GM21619 (cell line): ENCODE measurements at regions not wholly inside any gene's neighbourhood (a gene's known extent, or its start where the extent isn't known, plus 50 kb on each side); places are given as distances from the start of the nearest gene placed in this dataset.

ENCODE experiments used
- ATAC-seq: cut with Tn5 transposase; IDR thresholded peaks from one replicate; pipeline ENCODE4 v1.9.1; 2021; ENCODE audit not compliant: unreplicated experiment

- ATAC-seq, result no peak
Measured at GRCh38 chr18:67300498-67300897, 216.0 kb downstream of the DSEL start.

DNA sequence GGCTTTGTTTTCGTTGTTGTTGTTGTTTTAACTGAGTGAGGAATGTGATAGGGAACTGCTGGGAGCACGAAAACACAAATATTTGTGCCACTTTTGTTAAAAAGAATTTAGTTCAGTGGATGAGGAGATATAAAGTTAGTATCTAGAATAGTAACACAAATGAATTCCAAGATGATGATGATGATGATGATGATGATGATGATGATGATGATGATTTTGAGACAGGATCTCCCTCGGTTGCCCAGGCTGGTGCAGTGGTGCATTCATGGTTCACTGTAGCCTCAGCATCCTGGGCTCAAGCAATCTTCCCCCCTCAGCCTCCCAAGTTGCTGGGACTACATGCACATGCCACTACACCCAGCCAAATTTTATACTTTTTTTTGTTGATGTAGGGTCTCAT lies 223.7 kb downstream of the DSEL start:
- no peak for ATAC-seq

DNA sequence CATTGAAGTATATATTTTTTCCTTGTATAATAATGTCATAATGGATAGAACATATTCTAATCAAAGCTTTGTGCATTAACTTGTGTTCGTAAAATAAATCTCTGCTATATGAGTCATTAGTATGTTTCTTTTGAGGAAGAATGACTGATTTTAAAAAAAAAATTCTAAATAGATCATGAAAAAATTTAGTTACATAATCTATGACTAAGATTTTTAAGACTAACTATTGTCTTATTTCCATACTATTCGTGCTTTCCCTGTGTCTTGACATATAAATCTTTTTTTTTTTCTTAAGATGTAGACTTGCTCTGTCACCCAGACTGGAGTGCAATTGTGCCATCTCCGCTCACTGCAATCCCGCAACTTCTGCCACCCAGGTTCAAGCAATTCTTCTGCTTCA lies 226.1 kb downstream of the DSEL start:
- ATAC-seq, result no peak

- ATAC-seq, result no peak
Measured at GRCh38 chr18:67285583-67285982, 230.9 kb downstream of the DSEL start.

DNA sequence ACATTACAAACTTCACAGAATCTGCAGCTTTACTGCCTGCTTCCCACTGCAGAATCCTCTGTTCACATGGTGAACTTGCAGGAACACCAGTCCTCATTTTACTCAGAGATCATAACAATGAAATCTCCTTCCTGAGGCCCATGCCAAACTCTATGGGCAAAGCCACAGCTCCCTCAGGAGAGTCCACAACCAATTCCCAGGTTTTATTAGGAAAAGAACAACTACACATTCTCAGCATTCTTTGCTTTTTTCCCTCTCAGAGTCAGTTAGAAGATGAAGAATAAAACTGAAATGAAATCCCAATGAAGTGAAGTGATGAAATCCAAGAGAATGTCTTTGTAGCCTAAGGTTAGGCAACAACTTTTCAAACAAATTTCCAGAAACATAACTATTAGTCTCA lies 233.7 kb downstream of the DSEL start:
- no peak for ATAC-seq

GRCh38 chr18:67281746-67282145 lies 234.8 kb downstream of the DSEL start:
- no peak for ATAC-seq

- no peak for ATAC-seq
Measured at GRCh38 chr18:67280486-67281242, 235.9 kb downstream of the DSEL start.

DNA sequence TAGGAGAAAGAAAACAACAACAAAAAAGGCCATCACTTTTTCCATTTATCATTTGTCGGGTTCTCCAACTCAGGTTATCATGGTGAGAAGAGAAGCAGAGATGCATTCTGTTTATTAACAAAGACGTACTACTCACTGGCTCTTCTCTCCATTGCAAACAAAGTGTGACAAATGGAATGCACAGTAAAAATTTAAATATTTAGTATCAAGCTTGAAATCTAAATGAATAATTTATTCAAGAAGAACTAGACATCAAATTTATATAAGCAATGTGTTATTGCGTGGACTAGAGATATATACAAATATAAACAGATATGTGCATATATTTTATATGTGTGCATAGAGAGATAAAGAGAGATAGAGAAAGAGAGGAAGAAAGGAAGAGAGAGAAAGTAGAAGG lies 236.5 kb downstream of the DSEL start:
- no peak for ATAC-seq

- ATAC-seq, result no peak
Measured at GRCh38 chr18:67278984-67279383, 237.5 kb downstream of the DSEL start.

DNA sequence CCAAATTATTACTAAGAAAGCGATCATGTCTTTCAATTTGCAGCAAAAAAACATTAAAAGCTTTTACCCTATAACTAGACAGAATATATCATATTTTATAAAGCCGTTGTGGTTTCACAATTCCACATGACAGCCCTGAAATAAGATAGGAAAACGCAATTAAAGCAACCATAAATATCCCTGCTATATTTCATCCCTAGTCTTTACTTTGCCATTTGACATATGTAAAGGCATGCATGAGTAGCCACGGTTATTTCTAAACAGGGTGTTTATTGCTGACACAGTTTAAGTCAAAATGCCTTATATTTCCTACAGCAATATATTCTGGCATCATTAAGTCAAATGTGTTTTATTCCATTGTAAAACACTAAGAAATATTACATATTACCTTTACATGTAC lies 239.9 kb downstream of the DSEL start:
- ATAC-seq, result no peak

DNA sequence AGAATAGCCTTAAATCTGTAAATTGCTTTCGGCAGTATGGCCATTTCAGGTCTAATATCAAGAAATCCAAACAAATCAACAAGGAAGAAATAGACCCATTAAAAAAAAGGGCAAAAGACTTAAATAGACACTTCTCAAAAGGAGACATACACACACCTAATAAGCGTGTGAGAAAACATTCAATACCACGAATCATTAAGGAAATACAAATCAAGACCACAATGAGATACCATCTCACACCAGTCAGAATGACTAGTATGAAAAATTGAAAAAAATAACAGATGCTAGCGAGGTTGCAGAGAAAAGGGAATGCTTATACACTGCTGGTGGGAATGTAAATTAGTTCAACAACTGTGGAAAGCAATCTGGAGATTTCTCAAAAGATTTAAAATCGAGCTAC lies 243.2 kb downstream of the DSEL start:
- no peak for ATAC-seq

- no peak for ATAC-seq
Measured at GRCh38 chr18:67269206-67269605, 247.3 kb downstream of the DSEL start.

DNA sequence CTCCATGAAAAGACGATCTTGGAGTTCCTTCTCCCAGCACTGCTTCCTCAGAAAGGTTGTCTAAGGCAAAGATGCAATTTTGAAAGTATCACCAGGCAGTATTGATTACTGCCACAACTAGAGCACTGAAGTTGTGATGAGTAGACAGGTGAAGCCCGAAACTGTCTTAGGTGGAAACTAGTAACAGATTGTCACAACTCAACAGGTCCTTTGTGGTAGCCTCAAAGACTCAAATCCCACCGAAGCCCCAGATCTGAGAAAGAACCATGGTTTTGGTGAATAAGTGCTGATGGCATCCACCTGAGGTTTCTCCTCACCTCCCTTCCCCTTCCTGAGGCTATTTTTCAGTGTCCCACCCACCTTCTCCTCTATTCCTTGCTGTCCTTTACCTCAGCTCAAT lies 248.0 kb downstream of the DSEL start:
- no peak for ATAC-seq

- ATAC-seq, result no peak
Measured at GRCh38 chr18:67266246-67267237, 250.0 kb downstream of the DSEL start.

DNA sequence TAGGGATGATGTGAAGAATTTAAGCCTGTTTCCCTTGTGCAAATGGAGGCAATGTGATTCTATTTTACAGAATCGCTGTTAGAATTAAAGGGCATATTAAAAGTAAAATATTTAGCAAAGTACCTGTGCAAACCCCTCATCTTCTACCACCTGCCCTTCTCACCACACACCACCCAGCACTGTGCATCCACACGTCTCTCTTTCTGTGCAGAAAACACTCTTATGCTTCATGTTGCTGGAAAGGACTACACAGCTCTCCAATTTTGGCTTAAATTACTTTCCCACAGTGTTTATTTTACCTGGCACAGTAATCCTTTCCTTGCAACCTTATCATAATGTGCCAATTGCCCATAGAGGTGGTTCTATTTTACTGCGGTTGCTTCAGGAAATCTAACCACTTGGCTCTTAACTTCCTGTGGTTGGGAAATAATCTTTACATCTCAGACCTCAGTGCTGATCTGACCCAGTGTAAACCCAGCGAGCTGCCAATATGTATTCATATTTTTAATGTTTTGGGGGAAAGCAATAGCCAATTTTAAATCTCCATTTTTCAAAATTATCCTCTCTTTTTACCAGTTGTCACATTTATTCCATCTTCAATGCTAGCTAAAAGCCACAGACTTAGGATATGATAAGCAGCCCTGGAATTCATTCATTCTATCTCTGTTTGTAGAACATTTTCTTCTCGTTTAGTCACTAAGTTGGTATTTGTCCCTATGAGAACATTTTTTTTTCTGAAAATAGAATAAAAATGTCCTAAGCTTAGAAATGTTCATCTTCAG lies 250.9 kb downstream of the DSEL start:
- no peak for ATAC-seq

GRCh38 chr18:67261931-67262552 lies 254.5 kb downstream of the DSEL start:
- no peak for ATAC-seq

DNA sequence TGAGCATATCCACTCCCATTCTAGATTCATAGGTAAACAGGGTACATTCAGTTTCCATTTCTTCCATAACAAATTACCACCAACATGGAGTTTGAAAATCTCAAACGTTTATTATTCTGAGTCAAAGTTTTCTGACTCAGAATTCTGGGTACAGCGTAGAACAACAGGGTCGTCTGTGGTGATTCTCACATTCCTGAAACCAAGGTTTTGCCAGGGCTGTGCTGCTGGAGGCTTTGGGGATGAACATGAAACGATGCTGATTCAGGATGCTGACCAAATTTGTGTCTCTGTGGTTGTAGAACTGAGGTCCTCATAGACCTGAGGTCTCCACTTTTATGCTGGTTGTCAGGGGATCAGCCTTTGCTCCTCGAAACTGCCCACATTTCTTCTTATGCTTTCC lies 255.7 kb downstream of the DSEL start:
- no peak for ATAC-seq

GRCh38 chr18:67250776-67251424 lies 265.6 kb downstream of the DSEL start:
- ATAC-seq, result no peak

DNA sequence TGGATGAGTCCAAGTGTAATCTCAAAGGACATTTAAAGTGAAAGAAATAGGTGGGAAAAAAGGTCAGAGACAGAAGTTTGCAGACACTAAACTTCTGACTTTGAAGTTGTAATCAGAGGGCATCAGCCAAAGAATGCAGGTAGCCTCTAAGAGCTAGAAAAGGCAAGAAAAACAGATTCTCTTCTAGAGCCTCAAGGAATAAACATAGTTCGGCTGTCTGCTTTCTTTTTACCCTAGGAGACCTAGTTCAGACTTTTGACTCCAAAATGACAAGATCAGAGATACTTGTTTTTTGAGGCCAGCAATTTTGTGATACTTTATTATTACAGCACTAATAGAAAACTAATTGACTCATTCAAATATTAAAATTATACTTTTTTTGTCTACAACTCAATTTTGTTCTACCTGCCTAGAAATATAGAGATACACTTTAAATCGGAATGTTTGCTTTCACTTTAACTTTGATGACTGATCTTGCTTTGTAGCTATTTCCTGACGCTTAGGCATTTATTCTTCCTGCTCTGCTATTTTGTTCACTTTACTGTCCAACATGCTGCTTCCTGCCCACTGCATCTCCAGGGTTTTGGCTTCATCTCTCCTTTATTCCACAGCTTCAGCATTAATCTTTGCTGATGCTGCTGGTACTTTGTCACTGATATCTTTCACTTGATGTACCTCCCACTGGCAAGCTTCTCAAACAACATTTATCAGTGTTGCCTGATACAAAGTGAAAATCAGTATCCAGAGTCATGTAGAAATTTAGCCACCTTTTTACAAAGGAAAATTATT lies 272.5 kb downstream of the DSEL start:
- no peak for ATAC-seq

DNA sequence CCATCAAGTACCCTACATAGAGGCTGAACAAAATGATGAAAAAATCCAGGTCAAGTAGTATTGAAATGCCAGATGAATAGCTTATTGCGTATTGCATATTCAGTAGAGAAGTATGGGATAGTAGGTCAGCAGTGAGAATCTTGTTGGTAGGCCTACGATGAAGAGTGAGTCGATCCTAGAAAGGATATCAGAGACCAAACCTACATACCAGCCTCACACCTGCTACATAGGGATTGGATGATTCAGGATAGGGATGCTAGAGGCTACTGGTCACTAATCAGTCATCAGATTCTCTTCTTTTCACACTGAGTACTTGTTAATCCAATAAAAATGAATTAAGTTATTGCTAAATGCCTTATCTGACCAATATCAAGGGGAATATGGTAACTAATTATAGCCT lies 274.5 kb downstream of the DSEL start:
- no peak for ATAC-seq
